MM.1S (cell line): ENCODE measurements at regions not wholly inside any gene's neighbourhood (a gene's known extent, or its start where the extent isn't known, plus 50 kb on each side); places are given as distances from the start of the nearest gene placed in this dataset.

Experiments used
- DNase-seq: peaks from one replicate; pipeline ENCODE4 v3.0.0-alpha.2; 2015
- H2AFZ ChIP-seq: fragments of 300-600 bp; sonication (generic); 2 replicates; pipeline ENCODE4 v1.6.0; 2016; ENCODE audit warnings: antibody characterized with exemption, low read length
- H3F3A ChIP-seq: fragments of 300-600 bp; sonication (generic); 2 replicates; pipeline ENCODE4 v1.6.1; 2016; ENCODE audit warnings: mild to moderate bottlenecking, antibody characterized with exemption, low read length, moderate library complexity, mixed read lengths; ENCODE audit not compliant: insufficient read depth
- H3K27ac ChIP-seq: fragments of 300-600 bp; sonication (generic); 2 replicates; pipeline ENCODE4 v1.5.1; 2016; ENCODE audit warnings: mild to moderate bottlenecking, low read length
- H3K27me3 ChIP-seq: fragments of 300-600 bp; sonication (generic); replicated peaks from 2 replicates; pipeline ENCODE4 v1.6.0; 2016; ENCODE audit warnings: low read length; ENCODE audit not compliant: insufficient read depth
- H3K36me3 ChIP-seq: fragments of 300-600 bp; sonication (generic); replicated peaks from 2 replicates; pipeline ENCODE4 v1.6.1; 2016; ENCODE audit warnings: mild to moderate bottlenecking, low read length, mixed read lengths; ENCODE audit not compliant: insufficient read depth
- H3K4me1 ChIP-seq: fragments of 300-600 bp; sonication (generic); 2 replicates; pipeline ENCODE4 v1.6.1; 2016; ENCODE audit warnings: low read length, mixed read lengths
- H3K4me2 ChIP-seq: fragments of 300-600 bp; sonication (generic); 2 replicates; pipeline ENCODE4 v1.6.0; 2016; ENCODE audit warnings: low read depth, low read length
- H3K4me3 ChIP-seq: fragments of 300-600 bp; sonication (generic); 2 replicates; pipeline ENCODE4 v1.5.1; 2016; ENCODE audit warnings: low read length, mixed read lengths
- H3K79me2 ChIP-seq: fragments of 300-600 bp; sonication (generic); 2 replicates; pipeline ENCODE4 v1.6.1; 2016; ENCODE audit warnings: mixed run types, low read length, mixed read lengths
- H3K9ac ChIP-seq: fragments of 300-600 bp; sonication (generic); 2 replicates; pipeline ENCODE4 v1.6.1; 2016; ENCODE audit warnings: low read length, mixed read lengths
- H3K9me2 ChIP-seq: fragments of 300-600 bp; sonication (generic); replicated peaks from 2 replicates; pipeline ENCODE4 v1.6.1; 2016; ENCODE audit warnings: mild to moderate bottlenecking, low read length, mixed read lengths; ENCODE audit not compliant: insufficient read depth
- H3K9me3 ChIP-seq: fragments of 300-600 bp; sonication (generic); replicated peaks from 2 replicates; pipeline ENCODE4 v1.6.1; 2016; ENCODE audit warnings: mild to moderate bottlenecking, low read length, mixed read lengths; ENCODE audit not compliant: insufficient read depth
- H4K20me1 ChIP-seq: fragments of 300-600 bp; sonication (generic); 2 replicates; pipeline ENCODE4 v1.6.1; 2016; ENCODE audit warnings: mild to moderate bottlenecking, low read length, moderate library complexity, mixed read lengths; ENCODE audit not compliant: insufficient read depth
- EZH2 ChIP-seq: fragments of 300-600 bp; sonication (generic); optimal IDR thresholded peaks from 2 replicates; pipeline ENCODE3; 2017; ENCODE audit warnings: low read depth, mild to moderate bottlenecking, antibody characterized with exemption, low read length, mixed read lengths
- EZH2phosphoT487 ChIP-seq: fragments of 300-600 bp; sonication (generic); IDR thresholded peaks from 2 replicates; pipeline ENCODE4 v1.6.1; 2018; ENCODE audit warnings: antibody characterized with exemption, low read length
- TF ChIP-seq, protein P1 (sequence below): fragments of 300-600 bp; sonication (generic); IDR thresholded peaks from 2 replicates; pipeline ENCODE4 v1.5.1; 2016; ENCODE audit warnings: antibody characterized with exemption, low read length, mixed read lengths

DNA sequence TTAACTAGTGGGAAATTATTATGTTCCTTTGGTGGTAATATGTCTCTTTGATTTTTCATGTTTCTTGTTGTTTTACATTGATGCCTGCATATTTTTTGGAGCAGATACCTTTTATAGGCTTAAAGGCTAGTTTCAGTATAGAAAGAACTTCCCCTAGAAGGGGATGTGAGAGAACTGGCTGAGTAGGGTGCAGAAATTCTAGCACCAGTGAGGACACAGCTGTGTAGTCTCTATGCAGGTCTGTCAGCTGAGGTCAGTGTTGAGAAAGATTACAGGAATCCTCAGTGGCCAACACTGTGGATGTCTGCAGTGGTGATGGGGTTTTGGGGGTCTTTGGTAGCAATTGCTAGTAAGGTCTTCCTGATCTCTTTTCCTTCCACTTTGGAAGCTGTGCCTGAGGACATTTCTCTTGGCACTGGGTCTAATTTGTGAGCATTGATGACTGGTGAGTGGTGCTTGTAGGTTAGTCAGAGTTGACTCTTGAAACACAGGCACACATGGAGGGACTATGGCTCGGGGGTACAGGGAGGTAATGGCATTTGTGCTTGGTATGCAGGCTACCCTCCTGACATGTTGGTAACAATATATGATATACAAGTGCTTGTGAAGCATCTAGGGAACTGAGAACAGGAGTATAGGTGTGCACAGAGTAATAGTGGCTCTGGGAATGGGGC, 221.4 kb downstream of the SPATA31D1 start:
- peaks cover 26% of the 10 kb centered on the region for H3K4me1 ChIP-seq
- no peaks in the 10 kb centered on the region for H4K20me1 ChIP-seq
- no peak for TF ChIP-seq EZH2
- no peak for TF ChIP-seq EZH2phosphoT487
- TF ChIP-seq, protein P1, sequence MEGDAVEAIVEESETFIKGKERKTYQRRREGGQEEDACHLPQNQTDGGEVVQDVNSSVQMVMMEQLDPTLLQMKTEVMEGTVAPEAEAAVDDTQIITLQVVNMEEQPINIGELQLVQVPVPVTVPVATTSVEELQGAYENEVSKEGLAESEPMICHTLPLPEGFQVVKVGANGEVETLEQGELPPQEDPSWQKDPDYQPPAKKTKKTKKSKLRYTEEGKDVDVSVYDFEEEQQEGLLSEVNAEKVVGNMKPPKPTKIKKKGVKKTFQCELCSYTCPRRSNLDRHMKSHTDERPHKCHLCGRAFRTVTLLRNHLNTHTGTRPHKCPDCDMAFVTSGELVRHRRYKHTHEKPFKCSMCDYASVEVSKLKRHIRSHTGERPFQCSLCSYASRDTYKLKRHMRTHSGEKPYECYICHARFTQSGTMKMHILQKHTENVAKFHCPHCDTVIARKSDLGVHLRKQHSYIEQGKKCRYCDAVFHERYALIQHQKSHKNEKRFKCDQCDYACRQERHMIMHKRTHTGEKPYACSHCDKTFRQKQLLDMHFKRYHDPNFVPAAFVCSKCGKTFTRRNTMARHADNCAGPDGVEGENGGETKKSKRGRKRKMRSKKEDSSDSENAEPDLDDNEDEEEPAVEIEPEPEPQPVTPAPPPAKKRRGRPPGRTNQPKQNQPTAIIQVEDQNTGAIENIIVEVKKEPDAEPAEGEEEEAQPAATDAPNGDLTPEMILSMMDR: peak; percentile 23; the same call in 1 of the 2 replicates
- H3K4me2 ChIP-seq: peak overlapping the region; percentile 14; the same call in 1 of the 2 replicates
- H3K9me2 ChIP-seq: no peaks in the 10 kb centered on the region
- no peaks in the 10 kb centered on the region for H3K36me3 ChIP-seq
- no peaks in the 10 kb centered on the region for H3K9me3 ChIP-seq
- no peak overlapping the region for H3K9ac ChIP-seq
- H3F3A ChIP-seq: peaks cover 3% of the 10 kb centered on the region; the same call in 1 of the 2 replicates
- no peaks in the 10 kb centered on the region for H3K27me3 ChIP-seq
- no peaks in the 10 kb centered on the region for H3K79me2 ChIP-seq
- DNase-seq: peak; percentile 77
- H3K27ac ChIP-seq: peak overlapping the region; percentile 26; the same call in 1 of the 2 replicates
- no peak overlapping the region for H2AFZ ChIP-seq
- no peak overlapping the region for H3K4me3 ChIP-seq

DNA sequence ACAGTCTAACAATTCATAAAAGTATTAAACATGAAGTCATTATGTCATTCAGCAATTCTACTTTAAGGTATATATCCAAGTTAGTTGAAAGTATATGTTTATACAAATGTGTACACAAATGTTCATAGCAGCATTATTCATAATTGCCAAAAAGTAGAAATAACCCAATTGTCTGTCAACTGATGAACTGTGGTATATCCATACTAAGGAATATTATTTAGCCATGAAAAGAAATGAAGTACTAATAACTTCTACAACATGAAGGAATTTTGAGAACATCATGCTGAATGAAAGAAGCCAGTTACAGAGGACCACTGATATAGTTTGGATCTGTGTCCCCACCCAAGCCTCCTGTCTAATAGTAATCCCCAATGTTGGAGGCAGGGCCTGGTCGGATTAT, 224.3 kb downstream of the SPATA31D1 start:
- Histone ChIP-seq H3K9me2 (no peaks in the 10 kb centered on the region), H4K20me1 (no peaks in the 10 kb centered on the region), H3K36me3 (no peaks in the 10 kb centered on the region), H3K27me3 (no peaks in the 10 kb centered on the region), H3K9ac (no peak overlapping the region), H3K4me2 (no peak overlapping the region), H3K9me3 (no peaks in the 10 kb centered on the region), H3K4me1 (peaks cover 36% of the 10 kb centered on the region), H3K79me2 (no peaks in the 10 kb centered on the region), H3K27ac (no peak overlapping the region), H3F3A (peaks cover 7% of the 10 kb centered on the region; the same call in 1 of the 2 replicates), H2AFZ (no peak overlapping the region), H3K4me3 (no peak overlapping the region)
- TF ChIP-seq EZH2 (no peak), EZH2phosphoT487 (no peak)
- TF ChIP-seq, protein P1: no peak
- DNase-seq: no peak

DNA sequence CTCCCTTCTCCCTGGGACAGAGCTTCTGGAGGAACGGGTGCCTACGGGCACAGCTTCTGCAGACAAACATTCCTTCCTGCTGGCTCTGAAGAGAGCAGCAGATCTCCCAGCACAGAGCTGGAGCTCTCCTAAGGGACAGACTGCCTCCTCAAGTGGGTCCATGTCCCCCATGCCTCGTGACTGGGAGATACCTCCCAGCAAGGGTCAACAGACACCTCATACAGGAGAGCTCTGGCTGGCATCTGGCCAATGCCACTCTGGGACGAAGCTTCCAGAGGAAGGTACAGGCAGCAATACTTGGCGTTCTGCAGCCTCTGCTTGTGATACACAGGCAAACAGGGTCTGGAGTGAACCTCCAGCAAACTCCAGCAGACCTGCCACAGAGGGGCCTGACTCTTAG, 227.9 kb downstream of the SPATA31D1 start:
- Histone ChIP-seq H3K9ac (no peak overlapping the region), H3K79me2 (no peaks in the 10 kb centered on the region), H4K20me1 (no peaks in the 10 kb centered on the region), H3K36me3 (no peaks in the 10 kb centered on the region), H3K9me2 (no peaks in the 10 kb centered on the region), H3K27me3 (no peaks in the 10 kb centered on the region), H3K4me3 (no peak overlapping the region), H3K4me1 (peaks cover 13% of the 10 kb centered on the region), H3K27ac (no peak overlapping the region), H3K4me2 (no peak overlapping the region), H2AFZ (no peak overlapping the region), H3K9me3 (no peaks in the 10 kb centered on the region), H3F3A (peaks cover 7% of the 10 kb centered on the region; the same call in 1 of the 2 replicates)
- TF ChIP-seq EZH2phosphoT487: no peak
- TF ChIP-seq, protein P1: no peak
- TF ChIP-seq EZH2: no peak
- no peak for DNase-seq
